GM13977 (cell line): ENCODE measurements at regions not wholly inside any gene's neighbourhood (a gene's known extent, or its start where the extent isn't known, plus 50 kb on each side); places are given as distances from the start of the nearest gene placed in this dataset.

Experiments used
- DNase-seq: peaks from one replicate; pipeline ENCODE4 v3.0.0; 2012; ENCODE audit warnings: low spot score
- CTCF ChIP-seq: IDR thresholded peaks from 2 replicates; pipeline ENCODE4 v1.5.1; 2012; ENCODE audit warnings: mild to moderate bottlenecking, control low read depth; ENCODE audit not compliant: insufficient read depth; ENCODE audit errors: extremely low read depth, missing control alignments
- in situ Hi-C: fragments of 300-500 bp; cut with MboI; formaldehyde crosslinking; loops from one replicate; pipeline ENCODE4 v1.12.0; 2022; ENCODE audit warnings: low sequenced_read_pairs, low pct_unique_long_range_greater_than_20kb, mixed read lengths, inconsistent platforms; ENCODE audit not compliant: unreplicated experiment

DNA sequence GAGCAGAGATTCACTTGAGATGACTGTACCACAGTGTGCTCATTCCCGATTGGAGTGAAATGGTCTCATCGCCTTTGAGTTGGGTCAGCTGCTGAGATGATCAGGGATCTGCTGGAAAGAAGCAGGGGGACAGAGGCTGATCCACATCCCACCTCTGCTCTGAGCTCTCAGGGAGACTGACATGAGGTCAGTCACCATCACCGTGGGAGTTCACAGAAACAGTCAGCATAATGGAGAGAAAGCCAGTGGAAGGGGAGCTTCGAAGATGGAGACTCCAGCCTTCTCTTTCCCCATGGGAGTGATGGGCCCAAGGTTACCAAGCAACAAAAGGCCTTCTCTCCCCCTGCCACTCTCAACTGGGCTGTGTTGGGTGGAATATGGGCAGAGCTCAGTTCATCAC lies 276.4 kb downstream of the CDK5RAP2 start:
- no peak for TF ChIP-seq CTCF
- in situ Hi-C loops = no loop called here
- no peak for DNase-seq

DNA sequence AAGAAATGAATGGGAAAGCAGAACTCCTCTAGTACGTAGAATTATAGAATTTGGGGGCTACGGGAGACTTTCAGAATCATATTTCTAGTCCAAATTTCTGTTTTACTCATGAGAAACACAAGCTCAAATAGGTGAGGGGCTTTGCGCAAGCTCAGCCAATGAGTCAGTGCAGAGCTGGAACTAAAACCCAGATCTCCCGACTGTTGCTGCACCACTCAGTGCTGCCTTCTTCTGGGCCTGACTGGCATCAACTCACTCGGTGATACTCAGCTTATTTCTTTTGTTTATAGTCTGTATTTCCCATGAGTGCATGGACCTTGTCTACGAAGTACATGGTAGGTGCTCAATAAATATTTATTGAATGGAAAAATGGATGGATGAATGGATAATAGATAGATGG lies 280.2 kb downstream of the CDK5RAP2 start:
- DNase-seq = no peak

DNA sequence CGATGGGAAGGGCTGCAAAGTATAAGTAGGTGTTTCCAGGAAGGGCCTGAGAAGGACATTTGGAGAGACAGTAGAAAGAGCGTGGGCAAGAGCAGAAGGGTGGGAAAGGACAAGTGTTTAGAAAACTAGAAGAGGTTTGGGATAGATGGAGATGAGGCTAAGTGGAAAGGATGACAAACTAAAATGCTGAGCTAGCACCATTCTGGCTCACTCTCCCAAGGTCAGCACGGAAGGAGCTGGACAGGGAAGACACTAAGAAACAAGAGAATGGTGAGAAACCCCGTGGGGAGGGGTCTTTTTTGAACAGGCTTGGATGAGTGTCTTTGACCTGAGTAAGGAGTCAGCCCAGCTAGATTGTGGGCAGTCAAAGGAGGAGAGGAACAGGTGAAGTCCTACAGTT lies 286.0 kb downstream of the CDK5RAP2 start:
- DNase-seq = no peak
- in situ Hi-C loops = no loop called here

More for the DNA sequence above, 280.2 kb downstream of the CDK5RAP2 start:
- in situ Hi-C loops = no loop called here
- no peak for TF ChIP-seq CTCF

GRCh38 chr9:120292606-120293005 lies 287.4 kb downstream of the CDK5RAP2 start:
- no peak for TF ChIP-seq CTCF
- no peak for DNase-seq
- in situ Hi-C loops = no loop called here

More for the DNA sequence above, 286.0 kb downstream of the CDK5RAP2 start:
- TF ChIP-seq CTCF = no peak

DNA sequence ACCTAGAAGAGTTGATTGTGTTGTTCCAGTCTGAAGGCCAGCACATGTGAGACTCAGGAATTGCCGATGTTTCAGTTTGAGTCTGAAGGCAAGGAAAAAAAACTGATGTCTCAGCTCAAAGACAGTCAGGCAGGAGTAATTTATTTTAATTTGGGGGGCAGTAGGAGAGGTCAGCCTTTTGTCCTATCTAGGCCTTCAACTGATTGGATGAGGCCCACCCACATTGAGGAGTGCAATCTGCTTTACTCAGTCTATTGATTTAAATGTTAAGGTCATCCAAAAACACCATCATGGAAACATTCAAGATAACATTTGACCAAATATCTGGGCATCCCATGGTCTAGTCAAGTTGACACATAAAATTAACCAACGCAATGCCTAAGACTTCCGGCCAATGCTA lies 288.9 kb downstream of the CDK5RAP2 start:
- no peak for DNase-seq
- no peak for TF ChIP-seq CTCF

DNA sequence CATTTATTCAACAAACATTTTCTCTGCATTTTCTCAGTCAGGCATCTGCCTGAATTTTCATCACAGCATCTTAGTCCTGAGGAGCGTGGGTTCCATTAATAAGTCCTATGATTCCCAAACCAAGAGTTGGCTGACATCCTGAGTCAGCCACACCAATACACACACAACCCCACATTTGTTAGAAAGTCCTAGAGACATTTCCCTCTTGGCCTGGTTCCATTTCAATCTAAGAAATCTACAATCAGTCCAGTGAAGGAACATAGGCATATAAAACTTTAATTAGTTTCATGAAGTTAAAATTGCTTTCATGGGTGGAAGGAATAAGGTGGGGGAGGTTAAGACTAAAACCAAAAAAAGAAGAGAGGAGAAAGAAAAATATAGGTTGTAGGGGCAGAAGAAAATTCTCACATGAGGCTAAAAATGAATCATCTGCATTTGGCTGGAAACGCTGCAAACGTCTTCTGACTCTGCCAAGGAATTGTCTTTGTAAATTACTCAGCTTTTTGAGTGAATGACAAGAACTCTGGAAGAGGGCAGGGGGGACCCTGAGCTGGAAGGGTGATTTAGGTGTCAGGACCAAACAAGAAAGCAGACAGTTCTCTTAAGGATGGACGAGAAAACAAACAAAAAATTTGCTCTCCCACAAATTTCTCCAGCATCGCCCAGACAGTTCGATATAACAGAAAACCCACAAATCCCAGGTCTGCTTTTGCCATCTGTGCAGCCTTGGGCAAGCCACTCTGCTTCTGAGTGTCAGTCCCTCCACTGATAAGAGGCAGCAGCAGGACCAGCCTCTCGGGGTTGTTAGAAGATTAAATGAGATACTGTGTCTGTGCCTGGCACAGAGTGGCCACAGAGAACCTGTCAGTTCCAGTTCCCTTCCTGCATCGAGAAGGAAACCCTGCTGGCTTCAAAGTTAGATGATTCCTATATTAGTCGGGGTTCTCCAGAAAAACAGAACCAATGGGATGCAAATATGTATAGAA lies 289.7 kb downstream of the CDK5RAP2 start:
- in situ Hi-C loops = no loop called here
- TF ChIP-seq CTCF = no peak
- DNase-seq = no peak

More for the DNA sequence above, 288.9 kb downstream of the CDK5RAP2 start:
- in situ Hi-C loops = no loop called here
